PC-9 (cell line): ENCODE measurements at regions not wholly inside any gene's neighbourhood (a gene's known extent, or its start where the extent isn't known, plus 50 kb on each side); places are given as distances from the start of the nearest gene placed in this dataset.

Experiments used
- CTCF ChIP-seq: fragments of 200-600 bp; sonication (generic); conservative IDR thresholded peaks from 2 replicates; pipeline ENCODE4 v1.6.1; 2017; ENCODE audit warnings: mixed run types, antibody characterized with exemption, mild to moderate bottlenecking, moderate library complexity
- EZH2 ChIP-seq: fragments of 200-600 bp; sonication (generic); IDR thresholded peaks from 2 replicates; pipeline ENCODE4 v1.8.0; 2017; ENCODE audit warnings: antibody characterized with exemption, low read depth

DNA sequence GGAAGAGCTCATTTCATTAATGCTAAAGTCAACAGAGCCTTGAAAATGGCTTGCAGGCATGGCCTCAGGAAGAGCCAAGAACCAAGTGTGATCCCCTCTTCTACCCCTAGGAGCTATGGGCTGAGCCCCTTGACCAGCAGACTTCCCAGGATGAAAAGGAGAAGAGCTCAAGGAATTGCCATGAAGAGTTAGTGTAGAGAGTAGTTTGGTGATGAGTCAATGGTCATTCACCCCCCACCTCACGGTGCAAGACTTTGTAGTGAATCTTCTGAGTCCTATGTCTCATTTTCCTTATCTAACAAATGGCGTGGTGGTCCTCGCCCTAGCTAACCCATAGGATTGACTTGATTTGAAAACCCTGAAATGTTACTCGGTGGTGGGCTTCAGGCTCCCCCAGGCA, 422.4 kb upstream of the CADM1 start:
- TF ChIP-seq CTCF (no peak), EZH2 (no peak)
